Prostate gland (tissue), 2 donors: ENCODE measurements at regions not wholly inside any gene's neighbourhood (a gene's known extent, or its start where the extent isn't known, plus 50 kb on each side); places are given as distances from the start of the nearest gene placed in this dataset.

Experiments used
- POLR2A ChIP-seq: fragments of 450-650 bp; IDR thresholded peaks from one replicate; pipeline ENCODE4 v1.6.1; 2016; ENCODE audit warnings: antibody characterized with exemption, mild to moderate bottlenecking
- POLR2AphosphoS5 ChIP-seq: sonication (generic); formaldehyde crosslinking; IDR thresholded peaks from one replicate; pipeline ENCODE4 v1.6.1; 2017; ENCODE audit warnings: antibody characterized with exemption
- TF ChIP-seq, protein P1 (sequence below), 4 experiments: fragments of 200-600 bp in 2 of 4; fragments of 450-650 bp in 2 of 4; sonication (generic) in 2 of 4; IDR thresholded peaks; 1 replicate in 3 of 4; 2 replicates in 1 of 4; pipeline ENCODE4 v1.5.1; 2016 to 2019; ENCODE audit warnings: antibody characterized with exemption in 4 of 4, mild to moderate bottlenecking in 2 of 4, moderate library complexity in 2 of 4

DNA sequence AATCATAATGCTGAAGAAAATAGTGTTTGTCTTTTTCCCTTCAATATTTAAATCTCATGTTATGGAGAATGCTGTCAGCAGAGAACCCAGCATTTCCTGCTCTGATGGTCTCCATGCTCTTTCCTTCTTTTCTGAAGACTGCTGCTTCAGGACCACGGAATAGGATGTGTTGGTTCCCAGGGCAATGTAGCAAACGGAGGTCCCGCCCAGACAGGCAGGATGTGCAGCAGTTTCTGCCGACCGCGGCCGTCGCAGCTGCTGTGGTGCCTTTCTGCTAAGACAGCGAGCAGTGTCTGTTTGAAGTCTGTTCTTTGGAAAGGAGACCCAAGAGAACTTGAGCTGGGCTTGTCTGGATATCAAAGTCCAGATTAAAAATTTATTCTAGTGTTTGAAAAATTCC, 654.3 kb downstream of the CCDC171 start:
- TF ChIP-seq, protein P1, sequence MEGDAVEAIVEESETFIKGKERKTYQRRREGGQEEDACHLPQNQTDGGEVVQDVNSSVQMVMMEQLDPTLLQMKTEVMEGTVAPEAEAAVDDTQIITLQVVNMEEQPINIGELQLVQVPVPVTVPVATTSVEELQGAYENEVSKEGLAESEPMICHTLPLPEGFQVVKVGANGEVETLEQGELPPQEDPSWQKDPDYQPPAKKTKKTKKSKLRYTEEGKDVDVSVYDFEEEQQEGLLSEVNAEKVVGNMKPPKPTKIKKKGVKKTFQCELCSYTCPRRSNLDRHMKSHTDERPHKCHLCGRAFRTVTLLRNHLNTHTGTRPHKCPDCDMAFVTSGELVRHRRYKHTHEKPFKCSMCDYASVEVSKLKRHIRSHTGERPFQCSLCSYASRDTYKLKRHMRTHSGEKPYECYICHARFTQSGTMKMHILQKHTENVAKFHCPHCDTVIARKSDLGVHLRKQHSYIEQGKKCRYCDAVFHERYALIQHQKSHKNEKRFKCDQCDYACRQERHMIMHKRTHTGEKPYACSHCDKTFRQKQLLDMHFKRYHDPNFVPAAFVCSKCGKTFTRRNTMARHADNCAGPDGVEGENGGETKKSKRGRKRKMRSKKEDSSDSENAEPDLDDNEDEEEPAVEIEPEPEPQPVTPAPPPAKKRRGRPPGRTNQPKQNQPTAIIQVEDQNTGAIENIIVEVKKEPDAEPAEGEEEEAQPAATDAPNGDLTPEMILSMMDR (IDR thresholded peaks at IDR 0.05) = no peak
- TF ChIP-seq POLR2AphosphoS5 (no peak), POLR2A (no peak)
